WTC11 (cell line): ENCODE measurements at regions not wholly inside any gene's neighbourhood (a gene's known extent, or its start where the extent isn't known, plus 50 kb on each side); places are given as distances from the start of the nearest gene placed in this dataset.

Source experiments
- ATAC-seq: fragments of 200-7000 bp; cut with Tn5 transposase; 2 replicates; pipeline ENCODE4 v1.10.0; 2021; ENCODE audit warnings: mild to moderate bottlenecking, moderate library complexity
- CTCF ChIA-PET: fragments of 300-600 bp; sonication (Branson Sonifier 250); formaldehyde crosslinking; loops from one replicate; lab custom pipeline; 2021; ENCODE audit warnings: antibody characterized with exemption; lab: Charles Lee
- POLR2A ChIA-PET: fragments of 350-600 bp; sonication (Branson Sonifier 250); formaldehyde crosslinking; loops from one replicate; lab custom pipeline; 2021; ENCODE audit warnings: antibody characterized with exemption; lab: Charles Lee
- DNase-seq: peaks from one replicate; pipeline ENCODE4 v3.0.0; 2021; ENCODE audit warnings: low spot score
- H3K27ac Mint-ChIP-seq: 2 replicates; pipeline ENCODE4 v1.8.0; 2021; ENCODE audit warnings: mixed read lengths
- H3K27me3 Mint-ChIP-seq: 2 replicates; pipeline ENCODE4 v1.8.0; 2021; ENCODE audit warnings: low read depth, mild to moderate bottlenecking, moderate library complexity, mixed read lengths
- H3K36me3 Mint-ChIP-seq: 2 replicates; pipeline ENCODE4 v1.8.0; 2021; ENCODE audit warnings: mixed read lengths
- H3K4me1 Mint-ChIP-seq: 2 replicates; pipeline ENCODE4 v1.8.0; 2022; ENCODE audit warnings: mixed read lengths
- H3K4me3 Mint-ChIP-seq: 2 replicates; pipeline ENCODE4 v1.8.0; 2021; ENCODE audit warnings: mild to moderate bottlenecking, moderate library complexity, mixed read lengths
- H3K9me3 Mint-ChIP-seq: 2 replicates; pipeline ENCODE4 v1.8.0; 2021; ENCODE audit warnings: mixed read lengths
- ATF1 ChIP-seq: sonication (generic); formaldehyde crosslinking; IDR thresholded peaks from 2 replicates; pipeline ENCODE4 v1.8.1; 2023; ENCODE audit warnings: mild to moderate bottlenecking, moderate library complexity, missing genetic modification reagents
- E2F4 ChIP-seq: sonication (generic); formaldehyde crosslinking; IDR thresholded peaks from 2 replicates; pipeline ENCODE4 v1.8.1; 2022; ENCODE audit warnings: low read depth, mild to moderate bottlenecking, moderate library complexity, missing genetic modification reagents, borderline replicate concordance
- FOXP4 ChIP-seq: sonication (generic); formaldehyde crosslinking; IDR thresholded peaks from 2 replicates; pipeline ENCODE4 v1.8.0; 2022; ENCODE audit warnings: mild to moderate bottlenecking, missing genetic modification reagents
- GABPB1 ChIP-seq: sonication (generic); formaldehyde crosslinking; IDR thresholded peaks from 2 replicates; pipeline ENCODE4 v1.8.1; 2023; ENCODE audit warnings: mild to moderate bottlenecking, missing genetic modification reagents
- KAT7 ChIP-seq: sonication (generic); formaldehyde crosslinking; IDR thresholded peaks from 2 replicates; pipeline ENCODE4 v1.8.1; 2023; ENCODE audit warnings: missing genetic modification reagents, mild to moderate bottlenecking, borderline replicate concordance
- MAX ChIP-seq: sonication (generic); formaldehyde crosslinking; IDR thresholded peaks from 2 replicates; pipeline ENCODE4 v1.8.0; 2022; ENCODE audit warnings: mild to moderate bottlenecking, missing genetic modification reagents
- TEAD4 ChIP-seq: sonication (generic); formaldehyde crosslinking; IDR thresholded peaks from 2 replicates; pipeline ENCODE4 v1.8.0; 2022; ENCODE audit warnings: mild to moderate bottlenecking, missing genetic modification reagents
- USF1 ChIP-seq: sonication (generic); formaldehyde crosslinking; IDR thresholded peaks from 2 replicates; pipeline ENCODE4 v1.8.0; 2022; ENCODE audit warnings: mild to moderate bottlenecking, missing genetic modification reagents
- ZNF138 ChIP-seq: sonication (generic); formaldehyde crosslinking; conservative IDR thresholded peaks from 2 replicates; pipeline ENCODE4 v1.8.1; 2022; ENCODE audit warnings: mild to moderate bottlenecking, moderate library complexity, missing genetic modification reagents
- ZNF219 ChIP-seq: sonication (generic); formaldehyde crosslinking; IDR thresholded peaks from 2 replicates; pipeline ENCODE4 v1.8.0; 2023; ENCODE audit warnings: missing genetic modification reagents, mild to moderate bottlenecking, borderline replicate concordance
- ZNF281 ChIP-seq: sonication (generic); formaldehyde crosslinking; IDR thresholded peaks from 2 replicates; pipeline ENCODE4 v1.8.0; 2023; ENCODE audit warnings: mild to moderate bottlenecking, missing genetic modification reagents
- TF ChIP-seq, protein P1 (sequence below): sonication (generic); formaldehyde crosslinking; IDR thresholded peaks from 2 replicates; pipeline ENCODE4 v1.8.1; 2022; ENCODE audit warnings: missing genetic modification reagents, borderline replicate concordance

GRCh38 chrX:26789751-26790150, 573.8 kb downstream of the MAGEB5 start:
- Mint-ChIP-seq H3K4me3 (no peak overlapping the region), H3K36me3 (no peaks in the 10 kb centered on the region), H3K9me3 (no peaks in the 10 kb centered on the region), H3K27me3 (no peaks in the 10 kb centered on the region), H3K4me1 (no peaks in the 10 kb centered on the region), H3K27ac (no peak overlapping the region)
- CTCF ChIA-PET, result no interaction called here
- DNase-seq (no peak), ATAC-seq (no peak)
- TF ChIP-seq MAX (CRISPR knock-in tag) (no peak), ZNF138 (CRISPR knock-in tag) (no peak), ATF1 (no peak), ZNF219 (no peak)
- TF ChIP-seq, protein P1, sequence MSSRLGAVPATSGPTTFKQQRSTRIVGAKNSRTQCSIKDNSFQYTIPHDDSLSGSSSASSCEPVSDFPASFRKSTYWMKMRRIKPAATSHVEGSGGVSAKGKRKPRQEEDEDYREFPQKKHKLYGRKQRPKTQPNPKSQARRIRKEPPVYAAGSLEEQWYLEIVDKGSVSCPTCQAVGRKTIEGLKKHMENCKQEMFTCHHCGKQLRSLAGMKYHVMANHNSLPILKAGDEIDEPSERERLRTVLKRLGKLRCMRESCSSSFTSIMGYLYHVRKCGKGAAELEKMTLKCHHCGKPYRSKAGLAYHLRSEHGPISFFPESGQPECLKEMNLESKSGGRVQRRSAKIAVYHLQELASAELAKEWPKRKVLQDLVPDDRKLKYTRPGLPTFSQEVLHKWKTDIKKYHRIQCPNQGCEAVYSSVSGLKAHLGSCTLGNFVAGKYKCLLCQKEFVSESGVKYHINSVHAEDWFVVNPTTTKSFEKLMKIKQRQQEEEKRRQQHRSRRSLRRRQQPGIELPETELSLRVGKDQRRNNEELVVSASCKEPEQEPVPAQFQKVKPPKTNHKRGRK (CRISPR knock-in tag), result no peak
- POLR2A ChIA-PET, result no interaction called here

DNA sequence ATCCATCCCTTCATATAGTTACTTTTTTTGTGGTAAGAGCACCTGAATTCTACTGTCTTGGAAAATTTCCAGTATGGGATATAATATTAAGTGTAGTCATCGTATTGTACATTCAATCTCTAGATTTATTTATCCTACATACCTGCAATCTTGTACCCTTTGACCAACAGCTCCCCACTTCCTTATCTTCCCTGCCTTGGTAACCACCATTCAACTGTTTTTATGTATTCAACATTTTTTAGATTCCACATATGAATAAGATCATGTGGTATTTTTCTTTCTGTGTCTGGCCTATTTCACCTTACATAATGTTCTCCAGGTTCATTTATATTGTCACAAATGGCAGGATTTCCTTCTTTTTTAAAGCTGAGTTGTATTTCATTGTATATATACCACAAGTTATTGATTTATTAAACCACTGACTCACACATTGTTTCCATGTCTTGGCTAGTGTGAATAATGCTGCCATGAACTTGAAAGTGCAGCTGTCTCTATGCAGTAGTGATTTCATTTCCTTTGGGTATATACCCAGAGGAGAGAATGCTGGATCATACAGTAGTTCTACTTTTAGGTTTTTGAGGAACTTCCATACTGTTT, 572.5 kb downstream of the MAGEB5 start:
- no peak for ATAC-seq
- Mint-ChIP-seq H3K36me3 (peaks cover 4% of the 10 kb centered on the region), H3K27ac (no peak overlapping the region), H3K27me3 (no peaks in the 10 kb centered on the region; the same call in 1 of the 2 replicates), H3K9me3 (peaks cover 4% of the 10 kb centered on the region), H3K4me1 (no peaks in the 10 kb centered on the region)
- CTCF ChIA-PET, result no interaction called here
- POLR2A ChIA-PET, result no interaction called here
- no peak for TF ChIP-seq KAT7 (CRISPR knock-in tag)
- no peak for TF ChIP-seq GABPB1
- no peak for TF ChIP-seq USF1 (CRISPR knock-in tag)
- TF ChIP-seq TEAD4 (CRISPR knock-in tag), result no peak
- no peak for TF ChIP-seq E2F4 (CRISPR knock-in tag)
- TF ChIP-seq ZNF281 (CRISPR knock-in tag), result no peak
- no peak for TF ChIP-seq MAX (CRISPR knock-in tag)
- TF ChIP-seq FOXP4 (CRISPR knock-in tag), result no peak
- TF ChIP-seq, all 79 proteins: peak for 0
- no peak for DNase-seq
- H3K4me3 Mint-ChIP-seq, result no peak overlapping the region
